ENCODE measurements at regions not wholly inside any gene's neighbourhood (a gene's known extent, or its start where the extent isn't known, plus 50 kb on each side); places are given as distances from the start of the nearest gene placed in this dataset.

DNA sequence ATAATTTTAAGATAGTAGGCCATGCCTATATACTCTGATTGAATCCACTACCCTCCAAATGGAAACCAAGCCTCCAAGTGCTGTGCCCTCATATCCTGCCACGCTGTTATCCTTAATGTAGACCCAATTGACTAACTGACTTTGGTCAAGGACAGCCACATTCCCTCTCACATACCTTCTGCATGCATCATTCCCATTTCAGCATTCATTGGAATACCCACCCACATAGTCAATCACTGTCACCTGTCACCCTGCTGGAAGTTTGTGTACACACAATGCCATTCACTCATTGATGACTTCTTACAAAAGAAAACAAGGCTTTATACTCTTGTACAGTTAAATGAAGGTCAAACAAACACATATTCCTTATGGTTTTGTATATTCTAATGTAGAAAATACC is 221.1 kb upstream of the PBX1 start:
- TF ChIP-seq ZFX (CRISPR knock-in tag; IDR thresholded peaks at IDR 0.05), result no peak
- TF ChIP-seq, protein P1, sequence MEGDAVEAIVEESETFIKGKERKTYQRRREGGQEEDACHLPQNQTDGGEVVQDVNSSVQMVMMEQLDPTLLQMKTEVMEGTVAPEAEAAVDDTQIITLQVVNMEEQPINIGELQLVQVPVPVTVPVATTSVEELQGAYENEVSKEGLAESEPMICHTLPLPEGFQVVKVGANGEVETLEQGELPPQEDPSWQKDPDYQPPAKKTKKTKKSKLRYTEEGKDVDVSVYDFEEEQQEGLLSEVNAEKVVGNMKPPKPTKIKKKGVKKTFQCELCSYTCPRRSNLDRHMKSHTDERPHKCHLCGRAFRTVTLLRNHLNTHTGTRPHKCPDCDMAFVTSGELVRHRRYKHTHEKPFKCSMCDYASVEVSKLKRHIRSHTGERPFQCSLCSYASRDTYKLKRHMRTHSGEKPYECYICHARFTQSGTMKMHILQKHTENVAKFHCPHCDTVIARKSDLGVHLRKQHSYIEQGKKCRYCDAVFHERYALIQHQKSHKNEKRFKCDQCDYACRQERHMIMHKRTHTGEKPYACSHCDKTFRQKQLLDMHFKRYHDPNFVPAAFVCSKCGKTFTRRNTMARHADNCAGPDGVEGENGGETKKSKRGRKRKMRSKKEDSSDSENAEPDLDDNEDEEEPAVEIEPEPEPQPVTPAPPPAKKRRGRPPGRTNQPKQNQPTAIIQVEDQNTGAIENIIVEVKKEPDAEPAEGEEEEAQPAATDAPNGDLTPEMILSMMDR (IDR thresholded peaks at IDR 0.05 in 2 of 3, conservative IDR thresholded peaks at IDR 0.05 in 1 of 3; ENCODE audit: insufficient read depth in 2 of 3, low read depth in 1 of 3, low read length in 3 of 3), result no peak
- TF ChIP-seq, protein P2, sequence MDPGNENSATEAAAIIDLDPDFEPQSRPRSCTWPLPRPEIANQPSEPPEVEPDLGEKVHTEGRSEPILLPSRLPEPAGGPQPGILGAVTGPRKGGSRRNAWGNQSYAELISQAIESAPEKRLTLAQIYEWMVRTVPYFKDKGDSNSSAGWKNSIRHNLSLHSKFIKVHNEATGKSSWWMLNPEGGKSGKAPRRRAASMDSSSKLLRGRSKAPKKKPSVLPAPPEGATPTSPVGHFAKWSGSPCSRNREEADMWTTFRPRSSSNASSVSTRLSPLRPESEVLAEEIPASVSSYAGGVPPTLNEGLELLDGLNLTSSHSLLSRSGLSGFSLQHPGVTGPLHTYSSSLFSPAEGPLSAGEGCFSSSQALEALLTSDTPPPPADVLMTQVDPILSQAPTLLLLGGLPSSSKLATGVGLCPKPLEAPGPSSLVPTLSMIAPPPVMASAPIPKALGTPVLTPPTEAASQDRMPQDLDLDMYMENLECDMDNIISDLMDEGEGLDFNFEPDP (CRISPR knock-in tag; IDR thresholded peaks at IDR 0.05), result no peak
- no peak for TF ChIP-seq POLR2A (conservative IDR thresholded peaks at IDR 0.05)
- TF ChIP-seq SNRNP70 (optimal IDR thresholded peaks at IDR 0.05; ENCODE audit: low read depth, low read length), result no peak
- no peak for TF ChIP-seq CREM (IDR thresholded peaks at IDR 0.05; ENCODE audit: low read depth)
- no peak for TF ChIP-seq YY1 (IDR thresholded peaks at IDR 0.05; ENCODE audit: borderline replicate concordance in 1 of 3, control insufficient read depth in 1 of 3, extremely low read depth in 1 of 3, insufficient read depth in 3 of 3, insufficient read length in 1 of 3, insufficient replicate concordance in 2 of 3, low read depth in 1 of 3, low read length in 2 of 3)
- no peak for TF ChIP-seq ZNF644 (tag; IDR thresholded peaks at IDR 0.05; ENCODE audit: low read depth)
- TF ChIP-seq, protein P3, sequence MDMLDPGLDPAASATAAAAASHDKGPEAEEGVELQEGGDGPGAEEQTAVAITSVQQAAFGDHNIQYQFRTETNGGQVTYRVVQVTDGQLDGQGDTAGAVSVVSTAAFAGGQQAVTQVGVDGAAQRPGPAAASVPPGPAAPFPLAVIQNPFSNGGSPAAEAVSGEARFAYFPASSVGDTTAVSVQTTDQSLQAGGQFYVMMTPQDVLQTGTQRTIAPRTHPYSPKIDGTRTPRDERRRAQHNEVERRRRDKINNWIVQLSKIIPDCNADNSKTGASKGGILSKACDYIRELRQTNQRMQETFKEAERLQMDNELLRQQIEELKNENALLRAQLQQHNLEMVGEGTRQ (CRISPR knock-in tag; IDR thresholded peaks at IDR 0.05), result no peak
- TF ChIP-seq, protein P4, sequence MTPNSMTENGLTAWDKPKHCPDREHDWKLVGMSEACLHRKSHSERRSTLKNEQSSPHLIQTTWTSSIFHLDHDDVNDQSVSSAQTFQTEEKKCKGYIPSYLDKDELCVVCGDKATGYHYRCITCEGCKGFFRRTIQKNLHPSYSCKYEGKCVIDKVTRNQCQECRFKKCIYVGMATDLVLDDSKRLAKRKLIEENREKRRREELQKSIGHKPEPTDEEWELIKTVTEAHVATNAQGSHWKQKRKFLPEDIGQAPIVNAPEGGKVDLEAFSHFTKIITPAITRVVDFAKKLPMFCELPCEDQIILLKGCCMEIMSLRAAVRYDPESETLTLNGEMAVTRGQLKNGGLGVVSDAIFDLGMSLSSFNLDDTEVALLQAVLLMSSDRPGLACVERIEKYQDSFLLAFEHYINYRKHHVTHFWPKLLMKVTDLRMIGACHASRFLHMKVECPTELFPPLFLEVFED (CRISPR knock-in tag; conservative IDR thresholded peaks at IDR 0.05), result no peak

Measured in K562 (cell line).